DMS79 treated with DMSO at 0.1 percent for 48 hours (cell line): ENCODE measurements at regions not wholly inside any gene's neighbourhood (a gene's known extent, or its start where the extent isn't known, plus 50 kb on each side); places are given as distances from the start of the nearest gene placed in this dataset.

Experiments
- DNase-seq: peaks from one replicate; lab custom pipeline; 2025; lab: John Stamatoyannopoulos, UW

- DNase-seq, result peak; percentile 25
These were observed 53.3 kb upstream of the LNX1 start for GRCh38 chr4:53644607-53645006.
